BJ (cell line): ENCODE measurements at regions not wholly inside any gene's neighbourhood (a gene's known extent, or its start where the extent isn't known, plus 50 kb on each side); places are given as distances from the start of the nearest gene placed in this dataset.

ENCODE experiments used
- CTCF ChIA-PET: fragments of 350-600 bp; formaldehyde crosslinking; extraction: SDS; loops from one replicate; lab custom pipeline; 2021; ENCODE audit warnings: antibody characterized with exemption, inconsistent platforms; lab: Yijun Ruan, JAX
- POLR2A ChIA-PET: fragments of 300-600 bp; sonication (Branson Sonifier 250); formaldehyde crosslinking; extraction: SDS; loops from one replicate; lab custom pipeline; 2021; ENCODE audit warnings: antibody characterized with exemption; lab: Charles Lee
- DNase-seq: peaks from one replicate; pipeline ENCODE4 v3.0.0-alpha.2; 2011; ENCODE audit warnings: low read depth
- H3K27me3 ChIP-seq: 2 replicates; pipeline ENCODE4 v1.6.0; 2011; ENCODE audit warnings: low read length; ENCODE audit not compliant: control insufficient read depth, insufficient read depth
- H3K36me3 ChIP-seq: 2 replicates; pipeline ENCODE4 v1.5.1; 2011; ENCODE audit warnings: low read length; ENCODE audit not compliant: control insufficient read depth, insufficient read depth
- H3K4me3 ChIP-seq: 2 replicates; pipeline ENCODE4 v1.5.1; 2011; ENCODE audit warnings: low read depth, mild to moderate bottlenecking, control low read depth, low read length
- TF ChIP-seq, protein P1 (sequence below): IDR thresholded peaks from 2 replicates; pipeline ENCODE4 v1.5.1; 2011; ENCODE audit warnings: low read depth, mild to moderate bottlenecking, control low read depth, inconsistent platforms, low read length, moderate library complexity; ENCODE audit not compliant: insufficient read depth

GRCh38 chr7:22921386-22922086 lies 92.4 kb downstream of the HYCC1 start:
- Histone ChIP-seq H3K4me3 (no peak overlapping the region), H3K27me3 (no peaks in the 10 kb centered on the region), H3K36me3 (no peaks in the 10 kb centered on the region)
- ChIA-PET POLR2A (no interaction called here), CTCF (interaction anchor here (1.2 kb wide), 1 partner anchor 9 kb away, joined by 3 read pairs; no protein-coding TSS in a partner anchor)
- no peak for DNase-seq
- TF ChIP-seq, protein P1, sequence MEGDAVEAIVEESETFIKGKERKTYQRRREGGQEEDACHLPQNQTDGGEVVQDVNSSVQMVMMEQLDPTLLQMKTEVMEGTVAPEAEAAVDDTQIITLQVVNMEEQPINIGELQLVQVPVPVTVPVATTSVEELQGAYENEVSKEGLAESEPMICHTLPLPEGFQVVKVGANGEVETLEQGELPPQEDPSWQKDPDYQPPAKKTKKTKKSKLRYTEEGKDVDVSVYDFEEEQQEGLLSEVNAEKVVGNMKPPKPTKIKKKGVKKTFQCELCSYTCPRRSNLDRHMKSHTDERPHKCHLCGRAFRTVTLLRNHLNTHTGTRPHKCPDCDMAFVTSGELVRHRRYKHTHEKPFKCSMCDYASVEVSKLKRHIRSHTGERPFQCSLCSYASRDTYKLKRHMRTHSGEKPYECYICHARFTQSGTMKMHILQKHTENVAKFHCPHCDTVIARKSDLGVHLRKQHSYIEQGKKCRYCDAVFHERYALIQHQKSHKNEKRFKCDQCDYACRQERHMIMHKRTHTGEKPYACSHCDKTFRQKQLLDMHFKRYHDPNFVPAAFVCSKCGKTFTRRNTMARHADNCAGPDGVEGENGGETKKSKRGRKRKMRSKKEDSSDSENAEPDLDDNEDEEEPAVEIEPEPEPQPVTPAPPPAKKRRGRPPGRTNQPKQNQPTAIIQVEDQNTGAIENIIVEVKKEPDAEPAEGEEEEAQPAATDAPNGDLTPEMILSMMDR, result no peak

DNA sequence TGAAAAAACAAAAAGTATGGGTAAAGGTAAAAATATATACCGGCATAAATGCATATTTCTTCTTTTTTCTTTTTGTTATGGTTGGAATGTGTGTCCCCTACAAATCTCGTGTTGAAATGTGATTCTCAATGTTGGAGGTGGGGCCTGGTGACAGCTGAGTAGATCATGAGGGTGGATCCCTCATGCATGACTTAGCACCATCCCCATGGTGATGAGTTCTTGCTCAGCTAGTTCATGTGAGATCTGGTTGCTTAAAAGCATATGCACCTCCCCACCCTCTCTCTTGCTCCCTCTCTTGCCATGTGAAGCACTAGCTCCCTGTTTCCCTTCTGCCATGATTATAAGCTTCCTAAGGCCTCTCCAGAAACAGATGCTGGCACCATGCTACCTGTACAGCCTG lies 93.3 kb downstream of the HYCC1 start:
- Histone ChIP-seq H3K36me3 (no peaks in the 10 kb centered on the region), H3K4me3 (no peak overlapping the region), H3K27me3 (no peaks in the 10 kb centered on the region)
- ChIA-PET CTCF (interaction anchor here (1.2 kb wide), 1 partner anchor 8 kb away, joined by 3 read pairs; no protein-coding TSS in a partner anchor), POLR2A (no interaction called here)
- TF ChIP-seq, protein P1, result no peak
- no peak for DNase-seq

- no peaks in the 10 kb centered on the region for H3K36me3 ChIP-seq
- POLR2A ChIA-PET, result no interaction called here
- H3K4me3 ChIP-seq, result no peak overlapping the region
- no peak for DNase-seq
- CTCF ChIA-PET, result interaction anchor here (1.1 to 1.6 kb wide), 2 partner anchors 8 to 16 kb away, joined by 3 to 4 read pairs; no protein-coding TSS in a partner anchor
- TF ChIP-seq, protein P1, result no peak
- no peaks in the 10 kb centered on the region for H3K27me3 ChIP-seq
These were observed 90.5 kb upstream of the TOMM7 start for GRCh38 chr7:22913158-22913557.

DNA sequence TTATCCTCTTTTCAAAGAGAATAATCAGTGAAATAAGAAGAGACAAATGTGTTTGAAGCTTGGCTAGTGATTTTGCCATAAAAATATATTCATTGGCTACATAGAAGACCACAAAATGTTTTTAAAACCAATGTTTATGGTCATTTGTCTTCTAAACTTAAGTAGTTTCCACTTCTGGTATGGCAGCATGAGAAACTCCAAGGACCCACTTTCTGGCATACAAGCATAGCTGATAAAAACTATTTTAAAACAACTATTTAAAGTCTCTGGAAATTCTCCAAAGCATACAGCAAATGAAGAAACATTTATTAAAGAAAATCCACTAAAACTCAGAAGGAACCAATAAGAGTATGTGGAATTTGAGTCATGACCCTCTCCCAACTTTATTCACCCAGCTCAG lies 89.2 kb upstream of the TOMM7 start:
- CTCF ChIA-PET, result interaction anchor here (1.6 kb wide), 1 partner anchor 15 kb away, joined by 4 read pairs; no protein-coding TSS in a partner anchor
- TF ChIP-seq, protein P1, result no peak
- DNase-seq, result peak; percentile 51
- Histone ChIP-seq H3K4me3 (no peak overlapping the region), H3K36me3 (no peaks in the 10 kb centered on the region), H3K27me3 (no peaks in the 10 kb centered on the region)
- POLR2A ChIA-PET, result interaction anchor here (0.6 to 0.7 kb wide), 2 partner anchors 21 to 65 kb away, joined by 3 read pairs; no protein-coding TSS in a partner anchor

DNA sequence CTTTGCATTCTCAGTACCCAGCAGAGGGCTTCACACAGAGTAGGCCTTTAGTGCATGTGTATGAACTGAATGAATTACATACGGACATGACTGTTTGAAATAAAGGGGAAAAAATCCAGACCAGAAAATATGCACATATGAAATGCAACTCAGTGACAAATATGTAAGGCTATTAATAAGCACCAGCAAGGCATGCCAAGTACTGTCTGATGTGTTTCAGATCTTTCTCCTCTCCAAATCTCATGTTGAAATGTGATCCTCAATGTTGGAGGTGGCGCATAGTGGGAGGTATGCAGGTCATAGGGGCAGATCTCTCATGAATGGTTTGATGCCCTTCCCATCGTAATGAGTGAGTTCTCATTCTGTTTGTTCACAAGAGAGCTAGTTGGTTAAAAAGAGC lies 87.3 kb upstream of the TOMM7 start:
- TF ChIP-seq, protein P1, result no peak
- no peak overlapping the region for H3K4me3 ChIP-seq
- DNase-seq, result no peak
- H3K27me3 ChIP-seq, result no peaks in the 10 kb centered on the region
- H3K36me3 ChIP-seq, result no peaks in the 10 kb centered on the region
- CTCF ChIA-PET, result no interaction called here
- POLR2A ChIA-PET, result no interaction called here
